ENCODE measurements at regions not wholly inside any gene's neighbourhood (a gene's known extent, or its start where the extent isn't known, plus 50 kb on each side); places are given as distances from the start of the nearest gene placed in this dataset.

- no peaks in the 10 kb centered on the region for H4K20me1 ChIP-seq (ENCODE audit: insufficient read depth)
- no peak overlapping the region for H3K27ac ChIP-seq
- no peak overlapping the region for H3K4me2 ChIP-seq
- H3K4me1 ChIP-seq (ENCODE audit: low read depth, poor library complexity, severe bottlenecking): no peaks in the 10 kb centered on the region
- TF ChIP-seq, protein P1, sequence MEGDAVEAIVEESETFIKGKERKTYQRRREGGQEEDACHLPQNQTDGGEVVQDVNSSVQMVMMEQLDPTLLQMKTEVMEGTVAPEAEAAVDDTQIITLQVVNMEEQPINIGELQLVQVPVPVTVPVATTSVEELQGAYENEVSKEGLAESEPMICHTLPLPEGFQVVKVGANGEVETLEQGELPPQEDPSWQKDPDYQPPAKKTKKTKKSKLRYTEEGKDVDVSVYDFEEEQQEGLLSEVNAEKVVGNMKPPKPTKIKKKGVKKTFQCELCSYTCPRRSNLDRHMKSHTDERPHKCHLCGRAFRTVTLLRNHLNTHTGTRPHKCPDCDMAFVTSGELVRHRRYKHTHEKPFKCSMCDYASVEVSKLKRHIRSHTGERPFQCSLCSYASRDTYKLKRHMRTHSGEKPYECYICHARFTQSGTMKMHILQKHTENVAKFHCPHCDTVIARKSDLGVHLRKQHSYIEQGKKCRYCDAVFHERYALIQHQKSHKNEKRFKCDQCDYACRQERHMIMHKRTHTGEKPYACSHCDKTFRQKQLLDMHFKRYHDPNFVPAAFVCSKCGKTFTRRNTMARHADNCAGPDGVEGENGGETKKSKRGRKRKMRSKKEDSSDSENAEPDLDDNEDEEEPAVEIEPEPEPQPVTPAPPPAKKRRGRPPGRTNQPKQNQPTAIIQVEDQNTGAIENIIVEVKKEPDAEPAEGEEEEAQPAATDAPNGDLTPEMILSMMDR (conservative IDR thresholded peaks at IDR 0.05; ENCODE audit: low read depth, low read length): no peak
- no peak overlapping the region for H2AFZ ChIP-seq (ENCODE audit: low read depth)
- no peaks in the 10 kb centered on the region for H3K36me3 ChIP-seq (ENCODE audit: insufficient read depth)
- no peak overlapping the region for H3K4me3 ChIP-seq (IDR thresholded peaks at IDR 0.05; ENCODE audit: insufficient read depth, low read depth, low read length)
- H3K27me3 ChIP-seq (ENCODE audit: insufficient read depth, low read depth): no peaks in the 10 kb centered on the region
- no peak overlapping the region for H3K9ac ChIP-seq
- H3K79me2 ChIP-seq (ENCODE audit: insufficient read depth, low read depth): no peaks in the 10 kb centered on the region
Observed at GRCh38 chr4:117210551-117210950, 125.2 kb upstream of the TRAM1L1 start.

- Histone ChIP-seq H3K4me3 (IDR thresholded peaks at IDR 0.05; ENCODE audit: insufficient read depth, low read depth, low read length) (no peak overlapping the region), H2AFZ (ENCODE audit: low read depth) (no peak overlapping the region), H4K20me1 (ENCODE audit: insufficient read depth) (no peaks in the 10 kb centered on the region), H3K79me2 (ENCODE audit: insufficient read depth, low read depth) (no peaks in the 10 kb centered on the region), H3K27ac (no peak overlapping the region), H3K27me3 (ENCODE audit: insufficient read depth, low read depth) (no peaks in the 10 kb centered on the region), H3K4me1 (ENCODE audit: low read depth, poor library complexity, severe bottlenecking) (no peaks in the 10 kb centered on the region), H3K4me2 (no peak overlapping the region), H3K36me3 (ENCODE audit: insufficient read depth) (no peaks in the 10 kb centered on the region), H3K9ac (no peak overlapping the region)
- TF ChIP-seq, protein P1 (conservative IDR thresholded peaks at IDR 0.05; ENCODE audit: low read depth, low read length): no peak
Observed at GRCh38 chr4:117224256-117224655, 138.9 kb upstream of the TRAM1L1 start.

DNA sequence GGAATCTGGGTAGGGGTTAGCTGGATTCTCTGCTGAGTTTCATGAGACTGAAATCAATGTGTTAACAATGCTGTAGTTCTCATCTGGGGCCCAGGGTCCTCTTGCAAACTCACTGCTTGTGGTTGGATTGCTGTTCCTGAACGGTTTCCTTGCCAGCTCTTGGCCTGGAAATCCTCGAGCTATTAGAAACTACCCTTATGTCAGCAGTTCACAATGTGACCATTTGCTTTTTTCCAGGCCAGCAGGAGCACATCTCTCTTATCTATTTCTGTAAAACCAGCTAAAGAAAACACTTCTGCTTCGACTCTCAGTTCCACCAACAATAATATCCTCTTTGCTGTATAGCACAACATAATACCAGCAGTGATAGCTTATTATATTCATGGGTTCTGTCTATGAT is 140.1 kb upstream of the TRAM1L1 start:
- Histone ChIP-seq H3K9ac (no peak overlapping the region), H4K20me1 (ENCODE audit: insufficient read depth) (no peaks in the 10 kb centered on the region), H2AFZ (ENCODE audit: low read depth) (no peak overlapping the region), H3K4me2 (no peak overlapping the region), H3K36me3 (ENCODE audit: insufficient read depth) (no peaks in the 10 kb centered on the region), H3K79me2 (ENCODE audit: insufficient read depth, low read depth) (no peaks in the 10 kb centered on the region), H3K27me3 (ENCODE audit: insufficient read depth, low read depth) (no peaks in the 10 kb centered on the region), H3K27ac (no peak overlapping the region), H3K4me3 (IDR thresholded peaks at IDR 0.05; ENCODE audit: insufficient read depth, low read depth, low read length) (no peak overlapping the region), H3K4me1 (ENCODE audit: low read depth, poor library complexity, severe bottlenecking) (no peaks in the 10 kb centered on the region)
- TF ChIP-seq, protein P1 (conservative IDR thresholded peaks at IDR 0.05; ENCODE audit: low read depth, low read length): no peak

DNA sequence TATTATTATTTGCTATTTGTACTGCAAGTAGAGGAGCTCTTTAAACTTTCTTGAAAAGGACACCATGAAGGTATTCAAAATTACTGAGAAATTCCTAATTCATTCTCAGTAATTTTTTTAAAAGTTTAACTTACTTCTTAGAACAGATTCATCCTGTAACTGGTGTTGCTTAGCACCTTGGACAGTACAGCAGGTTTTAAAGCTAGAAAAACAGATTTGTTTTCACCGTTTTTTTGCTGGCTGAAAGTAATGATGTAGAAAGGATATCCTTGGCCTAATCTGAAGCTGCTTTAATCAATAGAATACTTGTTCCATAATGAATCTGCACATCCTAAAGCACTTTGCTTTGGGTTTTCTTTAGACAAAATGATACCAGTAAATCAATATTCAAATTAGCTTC is 142.5 kb upstream of the TRAM1L1 start:
- H3K9ac ChIP-seq: no peak overlapping the region
- H3K4me3 ChIP-seq (IDR thresholded peaks at IDR 0.05; ENCODE audit: insufficient read depth, low read depth, low read length): no peak overlapping the region
- H2AFZ ChIP-seq (ENCODE audit: low read depth): no peak overlapping the region
- no peak overlapping the region for H3K4me2 ChIP-seq
- no peaks in the 10 kb centered on the region for H3K36me3 ChIP-seq (ENCODE audit: insufficient read depth)
- TF ChIP-seq, protein P1 (conservative IDR thresholded peaks at IDR 0.05; ENCODE audit: low read depth, low read length): no peak
- H3K79me2 ChIP-seq (ENCODE audit: insufficient read depth, low read depth): no peaks in the 10 kb centered on the region
- no peaks in the 10 kb centered on the region for H3K4me1 ChIP-seq (ENCODE audit: low read depth, poor library complexity, severe bottlenecking)
- no peaks in the 10 kb centered on the region for H3K27me3 ChIP-seq (ENCODE audit: insufficient read depth, low read depth)
- H3K27ac ChIP-seq: no peak overlapping the region
- no peaks in the 10 kb centered on the region for H4K20me1 ChIP-seq (ENCODE audit: insufficient read depth)

Measured in KMS-11 (cell line).